Activated CD8-positive, alpha-beta memory T cell treated with anti-CD3 and anti-CD28 coated beads for 24 hours (primary cell): ENCODE measurements at regions not wholly inside any gene's neighbourhood (a gene's known extent, or its start where the extent isn't known, plus 50 kb on each side); places are given as distances from the start of the nearest gene placed in this dataset.
"Not testable (repeated sequence)": the region's sequence is repeated elsewhere in the genome, so short reads cannot be mapped to it uniquely, and the experiment has no call there.

Experiments
- DNase-seq: peaks from one replicate; pipeline ENCODE4 v3.0.0-alpha.2; 2020

DNA sequence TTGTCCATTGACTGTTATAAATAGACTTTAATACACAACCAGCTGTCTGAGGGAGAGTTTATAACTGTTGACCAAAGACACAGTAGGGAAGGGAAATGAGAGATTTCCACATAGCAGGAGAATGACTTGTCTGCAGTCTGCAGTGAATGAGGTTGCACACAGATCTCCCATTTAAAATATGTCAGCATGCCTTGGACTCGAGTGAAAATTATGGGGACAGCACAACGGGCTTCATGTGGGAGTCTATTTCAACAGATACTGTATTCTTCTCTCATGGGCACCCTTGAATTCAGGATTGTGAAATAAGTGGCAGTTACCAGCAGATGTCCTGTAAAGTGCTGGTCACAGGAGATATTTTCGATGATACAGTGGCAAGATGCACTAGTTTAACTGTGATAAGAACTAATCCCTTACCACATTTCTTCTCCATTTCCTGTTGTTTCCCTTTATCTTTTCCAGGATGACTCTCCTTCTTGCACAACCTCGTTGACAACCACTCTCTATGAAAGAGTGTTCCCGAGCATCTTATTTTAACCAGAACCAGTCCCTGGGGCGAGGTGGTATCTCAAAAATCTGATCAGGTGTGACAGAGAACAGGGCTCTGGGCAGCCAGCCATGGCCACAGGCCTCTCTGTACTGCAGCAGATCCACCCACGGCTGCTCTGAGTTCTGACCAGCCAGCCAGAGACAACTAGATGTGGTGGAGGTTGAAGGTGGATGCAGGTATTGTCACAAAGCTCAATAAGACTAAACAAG lies 51.5 kb upstream of the MAP3K1 start:
- no peak for DNase-seq

DNA sequence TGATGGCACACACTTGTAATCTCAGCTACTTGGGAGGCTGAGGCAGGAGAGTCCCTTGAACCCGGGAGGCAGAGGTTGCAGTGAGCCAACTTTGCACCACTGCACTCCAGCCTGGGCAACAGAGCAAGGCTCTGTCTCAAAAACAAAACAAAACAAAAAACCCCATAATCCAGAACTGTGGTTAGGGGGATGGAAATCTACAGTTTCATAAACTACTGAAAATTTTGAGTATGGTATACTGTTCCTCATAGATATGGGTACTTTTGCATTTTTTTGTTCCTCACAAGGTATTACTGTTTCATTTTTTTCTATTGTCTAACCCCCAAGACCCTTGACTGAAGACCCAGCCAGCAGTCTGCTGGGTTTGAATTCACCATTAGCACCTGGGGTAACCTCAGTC lies 52.2 kb upstream of the MAP3K1 start:
- DNase-seq = no peak

DNA sequence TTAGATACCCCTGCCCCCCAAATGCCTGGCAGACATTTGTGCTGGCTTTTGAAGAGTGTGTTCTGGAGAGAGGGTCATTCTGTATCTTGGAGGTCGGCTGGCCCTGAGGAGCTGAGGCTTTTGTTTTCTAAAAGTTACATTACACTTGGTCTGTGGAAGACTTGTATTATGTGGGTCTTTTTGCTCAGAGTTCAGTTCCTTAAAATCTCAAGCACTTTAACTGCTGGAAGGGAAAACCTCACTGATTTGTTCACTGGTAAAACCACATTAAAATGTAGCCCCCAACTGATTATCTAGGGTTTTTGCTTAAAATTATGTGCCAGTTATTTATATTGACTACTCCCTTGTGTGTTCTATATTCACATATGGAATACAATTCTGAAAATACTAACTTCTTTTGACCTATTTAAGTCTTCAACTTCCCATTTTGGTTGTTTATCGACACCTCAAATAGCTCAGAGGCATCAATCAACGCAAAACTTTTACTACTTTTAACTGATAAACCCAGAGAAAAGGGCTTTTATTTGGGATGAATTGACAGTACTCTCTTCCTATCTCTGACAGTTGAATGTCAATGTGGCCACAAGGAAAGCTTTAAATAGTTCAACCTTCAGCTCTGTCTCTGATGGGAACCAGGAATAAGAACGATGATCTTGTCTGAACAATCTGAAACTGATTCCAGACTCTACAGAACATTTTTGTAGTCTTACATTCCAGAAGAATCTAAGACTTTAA lies 54.0 kb upstream of the MAP3K1 start:
- no peak for DNase-seq

DNA sequence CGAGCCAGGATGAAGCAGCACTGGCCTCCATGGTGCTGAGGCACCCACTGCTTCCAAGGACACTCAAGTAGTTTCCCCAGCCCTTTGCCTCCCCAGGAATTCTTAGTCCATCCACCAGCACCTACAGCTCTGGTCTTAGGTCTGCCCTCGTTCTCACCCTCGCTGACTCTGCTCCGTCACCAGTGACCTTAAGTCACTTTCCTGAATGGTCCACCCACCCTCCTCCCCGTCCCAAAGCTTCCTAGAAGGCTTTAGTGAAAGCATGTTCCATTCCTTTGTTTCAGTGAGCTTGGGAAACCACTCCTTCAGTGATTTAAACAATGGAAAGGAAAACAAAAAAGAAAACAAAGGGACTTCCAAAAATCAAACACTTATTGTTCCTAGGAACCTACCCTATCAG lies 54.6 kb upstream of the MAP3K1 start:
- no peak for DNase-seq

DNA sequence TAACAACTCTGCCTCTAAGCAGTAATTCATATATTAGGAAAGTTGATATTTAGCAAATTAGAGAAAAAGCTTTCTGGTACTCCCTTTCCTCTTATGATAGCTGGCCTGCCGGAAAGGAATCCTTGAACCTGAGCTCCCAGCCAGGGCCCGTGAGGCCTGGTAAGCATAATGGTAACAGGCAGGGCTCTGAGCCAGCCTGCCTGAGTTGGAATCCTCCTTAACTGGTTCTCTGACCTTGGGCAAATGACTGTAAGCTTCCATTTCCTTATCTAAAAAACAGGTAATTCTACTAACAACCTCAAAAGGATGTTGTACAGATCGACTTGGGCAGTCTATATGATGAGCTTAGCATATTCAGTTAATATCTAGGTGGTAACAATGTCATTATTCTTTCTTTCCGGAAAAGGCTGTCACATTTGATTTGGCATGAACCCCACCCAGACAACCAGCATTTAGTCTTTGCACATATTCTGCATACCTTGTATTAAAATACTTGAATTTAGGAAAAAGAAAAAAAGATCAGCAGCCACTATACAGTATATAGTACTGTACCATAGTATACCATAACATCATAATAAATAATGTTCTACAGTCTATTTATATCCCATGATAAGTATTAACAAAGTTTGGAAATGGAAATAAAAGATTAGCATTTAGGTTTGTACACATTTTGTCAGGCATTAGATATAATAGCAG lies 55.7 kb upstream of the MAP3K1 start:
- DNase-seq = no peak

DNA sequence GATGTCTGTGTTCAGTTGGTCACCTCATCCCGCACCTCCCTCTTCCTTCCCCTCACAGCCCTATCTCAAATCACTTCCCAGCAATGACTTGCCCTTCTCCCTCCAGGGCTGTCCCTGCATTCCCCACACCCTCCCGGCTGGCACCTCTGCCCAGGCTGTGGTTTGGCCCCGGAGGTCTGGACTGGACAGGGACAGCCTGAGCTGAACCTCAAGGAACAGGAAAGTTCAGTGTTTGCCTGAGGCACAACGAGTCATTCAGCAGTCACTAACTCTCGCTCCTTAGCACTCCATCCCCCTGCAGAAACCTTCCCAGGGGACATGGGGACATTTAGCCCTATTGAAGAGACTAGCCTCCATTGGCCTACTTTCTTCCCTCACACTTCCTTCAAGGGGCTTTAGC lies 58.3 kb upstream of the MAP3K1 start:
- DNase-seq = no peak

DNA sequence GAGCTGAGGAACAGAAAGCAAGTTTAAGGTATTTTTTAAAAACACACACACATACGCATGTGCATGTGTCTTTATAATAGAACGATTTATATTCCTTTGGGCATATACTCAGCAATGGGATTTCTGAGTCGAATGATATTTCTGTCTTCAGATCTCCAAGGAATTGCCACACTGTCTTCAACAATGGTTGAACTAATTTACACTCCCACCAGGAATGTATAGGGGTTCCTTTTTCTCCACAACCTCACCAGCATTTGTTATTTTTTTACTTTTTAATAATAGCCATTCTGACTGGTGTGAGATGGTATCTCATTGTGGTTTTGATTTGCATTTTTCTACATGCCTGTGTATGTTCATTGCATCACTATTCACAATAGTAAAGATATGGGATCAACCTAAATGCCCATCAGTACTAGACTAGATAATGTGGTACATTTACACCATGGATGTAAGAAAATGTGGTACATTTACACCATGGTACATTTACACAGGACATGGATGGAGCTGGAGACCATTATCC lies 60.3 kb upstream of the MAP3K1 start:
- DNase-seq = no peak

DNA sequence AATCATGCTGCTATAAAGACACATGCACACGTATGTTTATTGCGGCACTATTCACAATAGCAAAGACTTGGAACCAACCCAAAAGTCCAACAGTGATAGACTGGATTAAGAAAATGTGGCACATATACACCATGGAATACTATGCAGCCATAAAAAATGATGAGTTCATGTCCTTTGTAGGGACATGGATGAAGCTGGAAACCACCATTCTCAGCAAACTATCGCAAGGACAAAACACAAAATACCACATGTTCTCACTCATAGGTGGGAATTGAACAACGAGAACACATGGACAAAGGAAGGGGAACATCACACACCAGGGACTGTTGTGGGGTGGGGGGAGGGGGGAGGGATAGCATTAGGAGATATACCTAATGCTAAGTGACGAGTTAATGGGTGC lies 61.8 kb upstream of the MAP3K1 start:
- not testable (repeated sequence) for DNase-seq

DNA sequence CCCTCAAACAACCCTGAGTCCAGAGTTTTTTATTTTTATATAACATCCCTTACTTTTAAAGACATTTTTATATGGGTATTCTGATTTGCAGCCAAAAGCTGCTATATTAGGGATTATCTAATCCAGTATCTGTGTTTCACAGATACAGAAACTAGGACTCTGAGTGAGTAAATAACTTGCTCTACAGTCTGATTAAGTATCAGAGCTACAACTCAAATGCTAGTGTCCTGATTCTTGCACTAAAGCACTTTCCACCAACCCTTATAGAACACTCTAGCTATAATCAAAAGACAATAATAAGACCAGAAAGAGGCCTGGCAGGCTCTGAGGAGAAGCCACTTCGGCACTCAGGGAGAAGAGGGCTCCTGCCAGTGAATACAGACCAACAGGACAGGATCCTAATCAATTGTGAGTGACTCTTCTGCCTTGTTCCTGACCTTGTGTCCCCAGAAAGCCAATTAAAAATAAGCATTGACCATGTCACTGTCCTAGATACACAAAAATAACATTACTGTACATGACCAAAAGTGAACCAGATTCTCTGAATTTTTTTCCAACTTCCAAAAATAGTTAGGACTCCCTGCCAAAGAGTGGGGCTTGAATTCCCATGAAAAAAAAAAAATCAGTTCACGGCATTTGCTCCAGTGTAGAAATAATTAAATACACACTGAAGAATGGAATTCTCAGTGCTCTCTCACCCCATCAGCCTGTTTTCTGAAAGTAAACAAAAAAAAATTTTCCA lies 63.6 kb upstream of the MAP3K1 start:
- no peak for DNase-seq

DNA sequence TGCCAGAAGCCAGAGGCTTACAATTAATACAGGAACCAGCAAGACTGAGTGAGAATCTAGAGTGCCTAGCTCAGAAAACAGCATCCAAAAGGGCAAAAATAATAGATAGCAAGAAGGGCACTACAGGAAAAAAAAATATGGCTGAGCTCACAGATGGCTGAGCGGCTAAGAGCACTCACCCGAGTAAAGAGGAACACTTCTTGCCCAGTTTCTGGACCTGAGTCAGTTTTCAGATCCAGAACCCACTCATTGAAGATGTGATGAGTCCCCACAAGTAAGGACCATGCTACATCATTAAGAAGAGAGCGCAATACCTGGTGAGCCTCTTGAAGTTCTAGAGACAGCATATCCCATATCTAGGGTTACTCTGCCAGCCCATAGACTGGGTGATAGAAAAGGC lies 65.5 kb upstream of the MAP3K1 start:
- DNase-seq = no peak

DNA sequence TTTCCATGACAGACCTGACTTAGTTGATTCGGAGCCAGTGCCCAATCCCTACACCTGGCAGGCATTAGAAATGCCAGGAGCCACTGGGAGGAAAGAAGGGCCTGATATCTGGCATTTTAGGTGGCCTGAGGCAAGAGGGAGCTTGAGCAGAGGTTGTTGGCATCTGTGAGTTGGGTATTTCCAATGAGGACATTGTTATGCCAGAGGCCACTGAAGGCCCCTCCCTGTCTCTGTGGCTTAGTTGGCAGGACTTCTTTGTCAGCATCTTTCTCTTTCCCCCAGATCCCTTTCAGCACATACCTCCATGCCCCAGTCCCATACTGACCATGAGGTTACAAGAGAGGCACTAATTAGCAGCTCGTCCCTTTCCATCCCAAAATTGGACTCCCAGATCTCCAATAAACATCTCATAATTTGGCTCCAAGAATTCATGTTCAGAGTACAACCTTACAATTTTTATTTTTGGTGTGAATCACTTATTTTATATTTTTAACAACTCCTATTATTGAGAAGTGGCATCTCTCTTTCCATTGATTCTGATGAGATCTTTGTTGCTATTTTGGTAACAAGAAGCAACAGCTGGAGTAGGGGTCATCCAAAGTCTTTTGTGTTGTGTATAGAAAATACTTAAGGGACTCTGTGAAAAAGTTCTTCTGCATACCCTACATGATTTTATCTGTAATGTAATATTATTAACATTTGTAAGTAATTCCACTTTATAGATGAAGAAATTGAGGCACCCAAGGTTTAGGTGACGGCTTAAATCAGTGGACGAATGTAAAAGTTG lies 68.6 kb upstream of the MAP3K1 start:
- no peak for DNase-seq

DNA sequence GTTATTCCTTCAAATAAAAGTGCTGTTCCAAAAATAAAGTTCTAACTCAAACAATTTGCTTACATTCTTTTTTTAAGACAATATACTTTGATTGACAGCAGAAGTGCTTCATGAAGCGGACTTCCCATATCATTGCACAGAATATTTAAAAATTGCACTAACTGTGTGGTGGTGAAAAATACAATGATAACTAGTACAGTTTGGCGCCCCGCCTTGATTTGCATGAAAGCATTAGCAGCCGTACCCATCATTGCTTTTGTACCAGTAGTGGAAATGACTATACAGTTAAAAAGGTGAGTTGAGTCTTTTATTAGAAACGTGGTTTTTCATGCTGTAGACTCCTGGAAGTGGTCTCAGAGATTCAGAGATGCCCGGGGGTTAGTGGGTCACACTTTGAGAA lies 69.5 kb upstream of the MAP3K1 start:
- DNase-seq = no peak

DNA sequence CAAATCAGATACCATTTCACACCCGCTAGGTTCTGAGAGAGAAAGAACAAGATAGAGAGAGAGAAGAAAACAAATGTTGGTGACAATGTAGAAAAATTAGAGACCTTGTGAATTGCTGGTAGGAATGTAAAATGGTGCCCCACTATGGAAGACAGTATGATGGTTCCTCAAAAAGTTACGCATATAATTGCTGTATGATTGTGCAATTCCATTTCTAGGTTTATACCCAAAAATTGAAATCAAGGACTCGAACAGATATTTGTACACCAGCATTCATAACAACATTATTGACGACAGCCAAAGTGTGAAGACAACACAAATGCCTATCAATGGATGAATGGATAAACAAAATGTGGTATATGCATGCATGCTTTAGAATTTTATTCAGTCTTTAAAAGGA lies 74.5 kb upstream of the MAP3K1 start:
- DNase-seq = no peak

DNA sequence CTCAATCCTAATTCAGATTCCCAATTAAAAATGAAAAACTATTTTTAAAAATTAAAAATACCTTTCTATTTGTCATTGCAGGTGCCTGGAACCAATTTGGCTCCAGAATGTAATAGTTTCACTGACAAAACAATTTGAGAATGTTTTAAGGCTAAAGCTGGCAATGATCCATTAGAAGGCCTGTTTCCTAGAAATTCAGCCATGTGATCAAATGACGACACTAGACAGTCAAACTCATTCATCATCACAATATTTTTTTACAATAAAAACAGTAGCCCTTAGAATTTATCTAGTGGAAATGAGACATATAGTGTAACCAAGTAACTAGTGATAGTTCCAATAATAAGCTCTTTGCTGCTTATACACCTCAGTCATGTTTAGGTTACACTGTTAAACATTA lies 75.4 kb upstream of the MAP3K1 start:
- DNase-seq = no peak

DNA sequence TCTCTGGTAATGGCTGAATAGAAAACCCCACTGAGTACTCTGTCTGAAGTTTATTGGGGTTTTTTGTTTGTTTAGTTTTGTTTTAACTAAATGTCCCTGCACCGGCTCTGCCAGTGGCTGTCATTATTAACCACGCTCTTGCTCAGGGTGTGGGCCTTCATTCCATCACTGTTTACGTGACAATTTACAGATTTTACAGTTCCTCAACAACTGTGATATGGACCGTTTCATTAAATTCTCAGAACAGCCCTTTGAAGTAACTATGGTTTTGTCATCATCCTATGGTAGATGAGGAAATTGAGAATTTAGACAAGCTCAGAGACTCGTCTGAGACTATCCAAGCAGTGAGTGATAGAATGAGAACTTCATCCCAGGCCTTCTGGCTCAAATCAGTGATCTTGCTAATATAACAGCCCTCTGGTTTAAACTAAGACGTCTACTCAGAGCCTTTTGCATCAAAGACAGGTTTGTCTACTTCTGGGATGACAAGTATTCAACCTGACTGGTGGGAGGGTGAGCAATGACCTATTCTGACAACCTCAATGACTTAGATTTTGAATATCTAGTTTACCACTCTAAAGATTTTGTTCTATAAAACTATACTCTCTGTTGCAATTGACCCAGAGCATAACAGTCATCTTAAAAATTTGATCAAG lies 77.3 kb upstream of the MAP3K1 start:
- DNase-seq = no peak

DNA sequence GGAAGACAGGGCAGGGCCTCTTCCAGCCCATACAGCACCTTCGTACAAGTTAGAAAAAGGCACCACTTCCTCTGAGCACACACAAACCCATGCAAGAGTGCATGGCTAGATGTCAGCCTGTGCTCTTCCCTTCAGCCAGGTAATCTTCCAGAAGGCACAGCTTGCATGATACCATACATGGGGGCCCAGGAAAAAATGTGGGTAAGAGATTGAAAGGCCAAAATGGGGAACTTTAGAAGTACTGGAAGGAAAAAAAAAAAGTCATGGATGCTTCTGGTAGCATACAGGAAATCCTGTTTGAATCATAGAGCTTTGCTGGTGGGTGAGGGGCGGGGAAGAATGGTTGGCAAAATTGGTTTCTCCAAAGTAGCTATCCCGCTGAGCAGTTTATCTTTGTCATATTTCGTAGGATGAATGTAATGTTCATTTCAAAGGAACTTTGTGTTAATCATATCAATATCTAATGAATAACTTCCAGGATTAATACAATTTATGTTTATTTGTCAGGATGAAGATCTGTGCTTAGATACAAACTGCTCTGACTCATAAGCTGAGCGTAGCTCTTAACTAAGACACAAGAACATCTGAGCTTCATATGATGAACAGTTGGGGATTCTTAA lies 78.2 kb upstream of the MAP3K1 start:
- no peak for DNase-seq

DNA sequence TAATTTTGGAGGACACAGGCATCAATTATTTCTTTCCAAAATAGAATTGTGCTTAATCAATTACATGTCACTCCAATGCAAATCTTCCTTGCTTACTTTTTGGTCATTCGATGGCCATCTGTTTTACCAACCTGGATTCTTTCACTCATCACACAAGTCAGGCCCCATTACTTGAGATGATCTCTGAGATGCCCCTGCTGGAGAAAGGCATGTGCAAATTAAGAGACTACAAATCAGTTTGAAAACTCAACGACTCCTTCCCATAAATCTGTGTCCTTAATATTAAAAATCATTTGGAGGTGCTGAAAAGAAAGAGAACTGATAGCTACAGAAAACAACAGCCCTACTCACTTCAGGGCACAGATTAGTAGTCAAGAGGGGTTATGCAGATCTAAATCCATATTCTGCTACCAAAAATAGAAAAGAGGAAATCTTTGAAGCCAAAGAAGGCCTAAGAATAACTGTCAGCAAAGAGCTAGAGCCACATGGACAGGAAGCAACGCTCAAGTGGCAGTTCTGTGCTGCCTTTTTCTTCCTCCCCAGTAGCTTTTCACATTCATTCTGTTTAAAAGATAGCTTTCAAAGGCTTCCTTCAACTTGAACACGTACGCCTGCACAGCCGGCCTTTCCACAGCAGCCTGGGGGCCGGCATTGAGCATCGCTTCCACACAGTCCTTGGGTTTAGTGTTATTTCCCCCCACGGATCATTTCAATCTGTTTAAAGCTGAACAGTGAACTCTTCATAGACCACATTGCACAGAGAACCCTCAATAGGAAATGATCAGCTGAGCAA lies 79.3 kb upstream of the MAP3K1 start:
- no peak for DNase-seq

DNA sequence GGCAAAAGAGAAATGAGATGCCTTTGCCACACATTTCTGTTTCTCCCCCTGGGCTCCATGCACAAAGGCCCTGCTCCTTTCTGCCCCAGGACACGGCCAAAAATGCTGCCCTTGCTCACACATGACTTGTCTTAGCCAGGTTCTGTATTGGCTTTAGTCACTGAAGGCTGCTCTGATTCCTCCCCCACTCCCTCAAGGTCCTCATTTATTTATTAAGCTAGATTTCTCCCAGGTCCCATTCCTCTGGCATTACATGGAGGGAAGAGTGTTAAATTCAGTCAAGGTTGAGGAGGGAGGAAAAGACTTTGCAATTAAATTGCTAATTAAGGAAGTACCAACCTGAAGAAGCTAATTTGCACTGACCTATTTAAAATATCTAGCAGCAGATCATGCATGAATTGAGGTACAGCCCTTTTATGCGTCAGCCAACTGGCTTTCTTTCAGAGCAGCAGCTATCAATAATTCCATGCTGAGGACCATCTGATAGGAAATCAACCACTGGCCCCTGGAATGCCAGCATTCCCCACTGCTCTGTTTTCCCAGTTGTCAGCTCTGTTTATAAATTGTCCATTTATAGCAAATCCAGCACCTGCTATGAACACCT lies 81.2 kb upstream of the MAP3K1 start:
- DNase-seq = no peak

DNA sequence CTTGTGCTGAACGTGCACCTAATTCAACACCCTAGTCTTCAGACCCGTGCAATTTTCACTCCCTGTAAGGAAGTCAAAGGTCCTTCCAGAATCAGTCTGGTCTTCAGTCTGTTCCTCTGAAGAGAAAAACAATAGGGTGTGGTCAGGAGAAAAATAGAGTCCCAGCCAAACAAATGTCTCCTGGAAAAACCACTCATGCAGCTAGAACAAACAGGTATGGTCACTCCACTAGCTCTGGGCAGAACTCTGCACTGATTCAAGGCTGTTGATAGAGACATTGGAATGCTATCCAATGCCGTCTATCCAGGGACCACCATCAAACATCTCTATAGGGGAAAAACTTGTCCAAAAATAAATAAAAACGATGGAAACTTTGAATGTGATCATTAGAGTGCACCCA lies 81.8 kb upstream of the MAP3K1 start:
- no peak for DNase-seq

DNA sequence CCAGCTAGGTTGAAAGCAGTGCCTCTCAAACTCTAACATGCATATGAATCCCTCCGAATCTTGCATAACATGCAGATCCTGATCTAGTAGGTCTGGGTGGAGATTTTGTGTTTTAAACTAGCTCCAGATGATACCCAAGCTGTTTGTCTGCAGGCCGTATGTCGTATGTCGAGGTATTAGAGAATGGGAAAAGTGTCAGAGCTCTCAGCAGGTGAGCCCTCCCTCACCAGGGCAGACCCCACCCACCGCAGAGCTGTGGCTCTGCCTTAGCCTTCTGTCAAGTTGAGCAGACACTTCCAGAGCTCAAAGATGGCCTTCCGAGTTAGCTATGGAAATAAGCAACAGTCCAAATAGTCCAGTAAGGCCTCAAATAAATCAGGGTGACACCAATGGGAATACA lies 83.2 kb upstream of the MAP3K1 start:
- DNase-seq = no peak
